DND-41 (cell line): ENCODE measurements at regions not wholly inside any gene's neighbourhood (a gene's known extent, or its start where the extent isn't known, plus 50 kb on each side); places are given as distances from the start of the nearest gene placed in this dataset.

ENCODE experiments used
- EZH2 ChIP-seq: IDR thresholded peaks from 3 replicates; pipeline ENCODE4 v1.6.1; 2012; ENCODE audit warnings: borderline replicate concordance, low read depth, mild to moderate bottlenecking, moderate library complexity, low read length, inconsistent platforms; ENCODE audit not compliant: severe bottlenecking
- TF ChIP-seq, protein P1 (sequence below): IDR thresholded peaks from 2 replicates; pipeline ENCODE4 v1.5.1; 2012; ENCODE audit warnings: borderline replicate concordance, low read length, moderate library complexity, mild to moderate bottlenecking; ENCODE audit not compliant: poor library complexity, severe bottlenecking; ENCODE audit errors: extremely low read depth

GRCh38 chr6:163892824-163893561 lies 478.5 kb downstream of the QKI start:
- TF ChIP-seq, protein P1, sequence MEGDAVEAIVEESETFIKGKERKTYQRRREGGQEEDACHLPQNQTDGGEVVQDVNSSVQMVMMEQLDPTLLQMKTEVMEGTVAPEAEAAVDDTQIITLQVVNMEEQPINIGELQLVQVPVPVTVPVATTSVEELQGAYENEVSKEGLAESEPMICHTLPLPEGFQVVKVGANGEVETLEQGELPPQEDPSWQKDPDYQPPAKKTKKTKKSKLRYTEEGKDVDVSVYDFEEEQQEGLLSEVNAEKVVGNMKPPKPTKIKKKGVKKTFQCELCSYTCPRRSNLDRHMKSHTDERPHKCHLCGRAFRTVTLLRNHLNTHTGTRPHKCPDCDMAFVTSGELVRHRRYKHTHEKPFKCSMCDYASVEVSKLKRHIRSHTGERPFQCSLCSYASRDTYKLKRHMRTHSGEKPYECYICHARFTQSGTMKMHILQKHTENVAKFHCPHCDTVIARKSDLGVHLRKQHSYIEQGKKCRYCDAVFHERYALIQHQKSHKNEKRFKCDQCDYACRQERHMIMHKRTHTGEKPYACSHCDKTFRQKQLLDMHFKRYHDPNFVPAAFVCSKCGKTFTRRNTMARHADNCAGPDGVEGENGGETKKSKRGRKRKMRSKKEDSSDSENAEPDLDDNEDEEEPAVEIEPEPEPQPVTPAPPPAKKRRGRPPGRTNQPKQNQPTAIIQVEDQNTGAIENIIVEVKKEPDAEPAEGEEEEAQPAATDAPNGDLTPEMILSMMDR = no peak
- TF ChIP-seq EZH2 = no peak
